ENCODE measurements at regions not wholly inside any gene's neighbourhood (a gene's known extent, or its start where the extent isn't known, plus 50 kb on each side); places are given as distances from the start of the nearest gene placed in this dataset.
"Not testable (repeated sequence)": the region's sequence is repeated elsewhere in the genome, so short reads cannot be mapped to it uniquely, and the experiment has no call there.

GRCh38 chr13:73532987-73533510 lies 474.2 kb downstream of the KLF5 start:
- no peak for DNase-seq (ENCODE audit: low read depth in 2 of 2, low spot score in 1 of 2)

DNA sequence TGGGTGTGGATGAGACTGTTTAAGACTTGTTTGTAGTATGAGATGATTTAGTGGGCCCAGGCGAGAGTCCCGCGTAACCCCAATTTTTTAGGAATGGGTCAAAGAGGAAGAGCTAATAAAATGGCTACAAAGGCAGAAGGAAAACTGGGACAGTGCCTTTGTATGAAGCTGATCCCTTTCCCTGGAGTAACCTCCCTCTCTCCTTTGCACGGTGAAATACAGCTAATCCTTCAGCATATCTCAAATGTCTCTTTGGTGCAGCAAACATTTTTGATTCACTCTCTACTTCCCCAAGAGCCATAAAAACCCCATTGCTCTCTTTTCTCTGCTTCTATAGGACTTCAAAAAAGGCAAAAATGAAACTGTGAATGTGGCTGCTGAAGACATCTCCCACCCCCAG lies 473.8 kb downstream of the KLF5 start:
- no peak for DNase-seq (ENCODE audit: low read depth in 2 of 2, low spot score in 1 of 2)

- no peak for DNase-seq (ENCODE audit: low read depth in 2 of 2, low spot score in 1 of 2)
These were observed 472.2 kb downstream of the KLF5 start for GRCh38 chr13:73531014-73531413.

DNA sequence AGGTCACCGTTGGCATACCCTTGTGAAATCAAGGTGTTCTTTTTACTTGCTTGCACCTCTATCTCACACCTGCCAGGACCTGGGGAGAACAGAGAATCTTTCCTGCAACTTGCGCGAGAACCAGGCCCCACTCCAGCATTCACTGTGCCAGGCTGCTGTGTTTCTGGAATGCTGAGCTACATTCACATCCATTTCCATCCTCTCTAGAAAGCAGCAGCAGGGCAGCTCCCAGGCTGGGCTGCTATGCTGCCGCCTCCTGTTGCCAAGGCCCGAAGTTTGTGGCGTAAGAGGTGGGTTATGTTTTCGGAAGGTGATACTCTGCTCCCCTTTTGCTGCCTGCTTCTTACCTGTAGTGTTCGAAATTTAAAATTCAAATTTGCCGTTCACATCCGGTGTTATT lies 464.1 kb downstream of the KLF5 start:
- DNase-seq (ENCODE audit: low read depth in 2 of 2, low spot score in 1 of 2), result no peak

DNA sequence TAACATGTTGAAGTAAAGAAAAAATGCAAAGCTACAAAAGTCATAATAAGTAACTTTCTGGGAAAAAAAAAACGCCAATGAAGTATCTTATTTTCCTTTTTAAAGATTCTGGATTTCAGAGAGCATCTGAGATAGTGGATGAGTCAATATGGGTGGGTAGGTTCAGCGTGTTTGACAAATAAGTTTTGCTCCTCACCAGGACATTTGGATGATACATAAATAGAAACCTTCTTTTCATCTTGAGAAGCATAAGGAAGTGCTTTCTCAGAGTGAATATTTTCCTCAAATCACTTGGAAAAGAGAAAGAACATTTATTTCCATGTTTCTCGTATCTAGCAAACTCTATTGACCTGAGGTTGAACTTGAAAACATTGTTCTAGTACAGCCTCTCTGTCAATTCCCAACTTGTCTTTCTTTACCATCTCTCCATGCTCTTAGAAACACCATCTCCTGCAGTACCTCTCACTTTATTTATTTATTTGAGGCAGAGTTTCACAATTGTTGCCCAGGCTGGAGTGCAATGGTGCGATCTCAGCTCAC lies 463.2 kb downstream of the KLF5 start:
- no peak for DNase-seq (ENCODE audit: low read depth in 2 of 2, low spot score in 1 of 2)

- no peak for DNase-seq (ENCODE audit: low read depth in 2 of 2, low spot score in 1 of 2)
These were observed 462.5 kb downstream of the KLF5 start for GRCh38 chr13:73521290-73521624.

DNA sequence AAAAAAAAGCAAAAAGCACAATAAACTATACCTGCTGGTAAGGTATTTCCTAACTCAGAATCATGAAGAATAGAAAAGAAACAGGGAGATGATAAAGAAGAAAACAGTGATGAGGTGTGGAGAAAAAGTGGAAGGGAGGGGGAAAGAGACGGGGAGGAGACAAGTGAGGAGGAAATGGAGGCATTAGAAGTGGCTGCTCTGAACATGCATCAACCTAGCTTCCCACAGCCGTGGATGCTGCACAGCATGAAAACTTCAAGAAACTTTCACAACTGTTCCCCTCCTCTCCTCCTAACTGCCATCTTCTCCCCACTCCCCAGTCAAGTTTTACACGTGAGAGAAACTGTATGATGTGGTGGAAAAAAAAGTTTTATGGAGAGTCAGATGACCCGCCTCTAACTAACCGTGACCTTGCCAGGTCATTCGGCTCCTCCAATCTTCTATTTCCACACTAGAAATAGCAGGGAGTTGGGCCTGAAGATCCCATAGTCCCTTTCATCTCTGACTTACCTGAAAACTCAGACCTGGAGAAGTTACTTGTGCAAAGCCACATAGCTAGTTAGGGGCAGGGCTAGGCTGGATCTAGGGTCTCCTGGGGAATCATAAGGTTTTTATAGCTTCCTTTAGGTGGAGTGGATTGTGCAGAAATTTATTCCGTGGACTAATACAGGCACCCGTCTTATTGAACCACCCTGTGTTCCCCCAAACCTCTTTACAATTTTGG lies 461.9 kb downstream of the KLF5 start:
- no peak for DNase-seq (ENCODE audit: low read depth in 2 of 2, low spot score in 1 of 2)

DNA sequence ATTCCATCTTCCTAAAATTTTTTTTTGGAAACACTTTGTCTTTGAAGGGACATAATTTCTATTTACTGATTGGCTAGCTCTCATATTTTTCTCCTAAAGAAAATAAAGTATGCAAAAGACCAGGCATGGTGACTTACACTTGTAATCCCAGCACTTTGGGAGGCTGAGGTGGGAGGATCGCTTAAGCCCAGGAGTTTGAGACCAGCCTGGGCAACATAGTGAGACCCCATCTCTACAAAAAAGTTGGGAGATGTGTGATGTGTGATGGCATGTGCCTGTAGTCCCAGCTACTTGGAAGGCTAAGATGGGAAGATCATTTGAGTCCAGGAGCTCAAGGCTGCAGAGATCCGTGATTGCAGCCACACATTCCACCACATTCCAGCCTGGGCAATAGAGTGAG lies 461.3 kb downstream of the KLF5 start:
- DNase-seq (ENCODE audit: low read depth in 2 of 2, low spot score in 1 of 2), result not testable (repeated sequence)

- DNase-seq (ENCODE audit: low read depth in 2 of 2, low spot score in 1 of 2), result no peak
These were observed 460.8 kb downstream of the KLF5 start for GRCh38 chr13:73519396-73520116.

DNA sequence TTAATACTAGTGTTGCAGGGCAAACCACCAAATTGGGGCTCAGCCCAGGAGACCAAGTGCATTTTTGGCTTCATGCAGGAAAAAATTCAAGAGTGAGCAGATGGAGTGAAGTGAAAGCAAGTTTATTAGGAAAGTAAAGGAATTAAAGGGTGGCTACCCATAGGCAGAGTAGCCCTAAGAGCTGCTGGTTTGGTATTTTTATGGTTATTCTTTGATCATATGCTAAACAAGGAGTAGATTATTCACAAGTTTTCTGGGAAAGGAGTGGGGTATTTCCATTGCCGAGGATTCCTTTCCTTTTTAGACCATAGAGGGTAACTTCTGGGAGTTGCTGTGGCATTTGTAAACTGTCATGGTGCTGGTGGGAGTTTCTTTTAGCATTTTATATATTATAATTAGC lies 459.0 kb downstream of the KLF5 start:
- DNase-seq (ENCODE audit: low read depth in 2 of 2, low spot score in 1 of 2), result no peak

- no peak for DNase-seq (ENCODE audit: low read depth in 2 of 2, low spot score in 1 of 2)
These were observed 457.9 kb downstream of the KLF5 start for GRCh38 chr13:73516731-73517130.

DNA sequence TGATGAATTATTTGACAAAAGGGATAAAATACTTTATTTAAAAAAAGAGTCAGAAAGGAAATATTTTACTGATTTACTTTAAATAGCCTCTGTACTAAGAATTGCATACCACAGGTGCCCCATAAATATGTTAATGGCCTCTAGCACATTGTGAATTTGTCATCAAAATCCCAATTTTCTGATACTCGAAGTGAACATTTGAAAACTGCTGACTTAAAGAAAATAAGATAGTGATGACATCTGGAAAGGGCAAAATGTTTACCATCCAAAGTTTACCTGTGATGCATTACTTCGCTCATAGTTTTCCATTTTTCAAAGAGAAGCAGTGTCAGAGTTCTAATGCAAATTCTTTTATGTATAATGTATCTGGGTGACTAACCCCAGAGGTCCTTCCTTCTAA lies 455.4 kb downstream of the KLF5 start:
- no peak for DNase-seq (ENCODE audit: low read depth in 2 of 2, low spot score in 1 of 2)

GRCh38 chr13:73513751-73514150 lies 454.9 kb downstream of the KLF5 start:
- no peak for DNase-seq (ENCODE audit: low read depth in 2 of 2, low spot score in 1 of 2)

DNA sequence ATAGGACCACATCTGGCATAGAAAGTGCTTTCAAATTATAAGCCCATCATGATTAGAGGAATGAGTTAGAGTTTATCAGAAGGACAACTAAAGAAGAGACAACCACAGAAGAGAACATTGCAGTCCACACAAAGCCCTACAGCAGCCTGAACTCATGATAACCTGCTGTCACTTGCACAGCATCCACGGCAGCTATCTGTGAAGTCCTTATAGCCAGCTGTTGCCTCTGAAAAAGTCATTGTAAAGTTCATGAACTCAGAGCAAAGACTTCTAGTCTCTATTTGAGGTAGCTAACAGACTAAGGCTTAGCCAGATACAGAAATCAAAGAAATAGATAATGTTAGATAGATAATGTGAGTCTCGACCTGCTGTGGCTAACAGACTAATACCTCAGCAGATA lies 450.0 kb downstream of the KLF5 start:
- no peak for DNase-seq (ENCODE audit: low read depth in 2 of 2, low spot score in 1 of 2)

DNA sequence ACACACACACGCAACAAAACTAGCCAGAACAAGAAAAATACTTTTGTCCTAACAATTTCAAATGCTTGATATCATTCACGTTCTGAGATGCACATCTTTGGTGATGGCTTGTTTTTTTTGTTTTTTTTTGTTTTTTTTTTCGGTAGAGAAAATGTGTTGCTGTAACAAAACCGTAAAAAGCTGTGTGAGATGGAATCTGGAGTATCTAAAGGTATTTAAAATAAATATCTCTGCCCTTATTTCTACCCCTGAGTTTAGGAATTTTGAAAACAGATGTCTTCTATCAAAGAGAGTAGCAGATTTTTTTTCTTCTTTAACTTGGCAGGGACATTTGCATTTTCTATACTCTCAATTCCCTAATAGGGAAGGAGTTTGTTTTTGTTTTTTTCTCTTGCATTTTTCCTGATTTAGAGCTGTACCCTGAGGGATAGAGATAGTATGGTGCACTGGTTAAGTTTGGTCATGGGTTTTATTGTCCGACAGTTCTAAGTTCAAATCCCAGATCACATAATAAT lies 446.6 kb downstream of the KLF5 start:
- no peak for DNase-seq (ENCODE audit: low read depth in 2 of 2, low spot score in 1 of 2)

DNA sequence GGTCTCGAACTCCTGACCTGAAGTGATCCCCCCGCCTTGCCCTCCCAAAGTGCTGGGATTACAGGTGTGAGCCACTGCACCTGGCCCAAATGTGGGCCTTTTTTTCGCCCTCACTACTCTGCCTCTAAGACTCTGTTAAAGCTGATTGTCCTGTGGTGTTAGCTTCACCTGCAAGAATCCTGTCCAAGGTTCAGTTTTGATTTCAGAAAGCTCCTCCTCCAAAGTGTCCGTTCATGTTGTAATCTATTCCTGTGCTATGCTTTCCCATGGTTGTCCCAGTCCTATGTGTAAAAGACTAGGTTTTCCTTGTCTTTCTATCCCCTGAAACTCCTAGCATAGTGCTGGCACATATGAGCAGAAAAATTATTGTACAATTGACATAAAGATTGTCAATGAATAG lies 440.9 kb downstream of the KLF5 start:
- DNase-seq (ENCODE audit: low read depth in 2 of 2, low spot score in 1 of 2), result no peak

DNA sequence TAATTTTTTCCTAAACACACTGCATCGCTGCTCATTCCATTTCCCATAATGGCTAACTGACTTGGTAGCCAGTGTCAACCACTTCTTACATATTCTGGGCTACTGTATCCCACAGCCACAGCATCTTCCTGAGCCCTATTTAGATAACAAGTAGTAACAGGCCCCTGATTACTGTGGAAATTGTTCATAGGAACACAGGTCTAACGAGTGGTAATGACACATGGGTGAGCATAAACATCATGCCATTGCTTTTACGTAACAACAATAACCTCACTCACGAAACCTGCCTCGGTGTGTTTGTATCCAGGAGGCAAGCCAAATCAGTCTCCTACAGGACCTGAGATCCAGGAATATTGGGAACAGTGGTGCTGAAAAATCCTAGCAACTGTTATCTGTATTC lies 438.6 kb downstream of the KLF5 start:
- DNase-seq (ENCODE audit: low read depth in 2 of 2, low spot score in 1 of 2), result no peak

GRCh38 chr13:73496711-73497110 lies 437.9 kb downstream of the KLF5 start:
- no peak for DNase-seq (ENCODE audit: low read depth in 2 of 2, low spot score in 1 of 2)

GRCh38 chr13:73492811-73493210 lies 434.0 kb downstream of the KLF5 start:
- DNase-seq (ENCODE audit: low read depth in 2 of 2, low spot score in 1 of 2), result no peak

DNA sequence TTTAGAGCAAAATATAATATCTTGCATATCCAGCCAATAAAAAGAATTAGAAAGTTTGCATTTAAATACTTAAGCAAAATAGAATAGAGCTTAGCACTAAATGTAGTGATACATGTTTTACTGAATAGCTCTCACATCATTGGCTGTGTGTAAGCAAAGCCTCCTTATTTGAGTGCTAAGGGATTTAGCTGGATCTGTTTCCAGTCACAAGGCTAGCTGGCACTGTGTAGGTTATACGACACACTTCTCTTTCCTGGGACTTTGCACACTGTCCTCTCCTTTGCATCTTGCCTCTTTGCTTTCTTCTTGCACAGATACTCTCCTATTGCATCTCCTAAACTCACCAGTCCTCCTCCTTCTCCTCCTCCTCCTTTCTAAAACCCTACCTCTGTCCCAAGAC lies 423.8 kb downstream of the KLF5 start:
- DNase-seq (ENCODE audit: low read depth in 2 of 2, low spot score in 1 of 2), result no peak

DNA sequence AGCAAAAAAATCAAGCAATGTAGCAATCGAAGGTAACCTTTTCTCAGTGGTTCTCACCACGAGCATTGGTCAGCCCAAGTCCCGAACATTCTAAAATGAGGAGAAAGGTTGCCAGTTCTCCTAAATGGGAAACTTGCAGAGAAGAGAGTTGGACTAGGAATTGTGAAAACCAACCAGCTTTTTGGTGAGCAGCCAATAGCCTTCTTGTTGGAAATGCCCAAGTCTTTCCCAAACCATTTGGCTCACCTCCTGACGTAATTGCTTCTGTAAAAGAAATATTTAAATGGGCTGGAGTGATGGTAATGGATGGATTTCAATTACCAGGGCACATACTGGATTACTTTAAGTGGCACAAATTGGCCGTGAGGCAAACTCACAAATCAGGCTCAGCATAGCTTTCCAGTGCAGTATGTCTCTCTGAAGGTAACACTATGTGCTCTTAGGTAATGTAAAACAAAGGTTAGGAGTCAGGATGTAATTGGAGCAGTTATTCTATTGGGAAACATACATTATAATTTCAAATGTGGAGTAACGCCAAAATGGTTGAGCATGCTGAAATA lies 423.2 kb downstream of the KLF5 start:
- DNase-seq (ENCODE audit: low read depth in 2 of 2, low spot score in 1 of 2), result no peak

Measured in stimulated activated CD8-positive, alpha-beta memory T cell treated with anti-CD3 and anti-CD28 coated beads, Interleukin-4, amount 100 ng/mL, for 1 hour (primary cell).